Hematopoietic multipotent progenitor cell (in vitro differentiated cells): ENCODE measurements at regions not wholly inside any gene's neighbourhood (a gene's known extent, or its start where the extent isn't known, plus 50 kb on each side); places are given as distances from the start of the nearest gene placed in this dataset.

ENCODE experiments used
- DNase-seq, 3 donors: peaks; one replicate each; pipeline ENCODE4 v3.0.0-alpha.2; 2011 to 2015; ENCODE audit warnings: low read depth in 2 of 3, low spot score in 2 of 3

- DNase-seq = peak in 1 of 3 donors; percentile 26
Measured at GRCh38 chr17:72587773-72588511, 467.1 kb downstream of the SOX9 start.

GRCh38 chr17:72588561-72588960 lies 467.7 kb downstream of the SOX9 start:
- DNase-seq = no peak

- DNase-seq = no peak
Measured at GRCh38 chr17:72588961-72589360, 468.1 kb downstream of the SOX9 start.

- no peak for DNase-seq
Measured at GRCh38 chr17:72590382-72590781, 469.6 kb downstream of the SOX9 start.

- DNase-seq = no peak
Measured at GRCh38 chr17:72590882-72591281, 470.1 kb downstream of the SOX9 start.

- no peak for DNase-seq
Measured at GRCh38 chr17:72591289-72592241, 470.7 kb downstream of the SOX9 start.

- DNase-seq = peak in 2 of 3 donors; percentile 64
Measured at GRCh38 chr17:72592242-72592966, 471.6 kb downstream of the SOX9 start.

GRCh38 chr17:72592967-72593325 lies 472.1 kb downstream of the SOX9 start:
- DNase-seq = no peak

GRCh38 chr17:72594248-72594647 lies 473.4 kb downstream of the SOX9 start:
- DNase-seq = no peak
